ENCODE measurements at regions not wholly inside any gene's neighbourhood (a gene's known extent, or its start where the extent isn't known, plus 50 kb on each side); places are given as distances from the start of the nearest gene placed in this dataset.

DNA sequence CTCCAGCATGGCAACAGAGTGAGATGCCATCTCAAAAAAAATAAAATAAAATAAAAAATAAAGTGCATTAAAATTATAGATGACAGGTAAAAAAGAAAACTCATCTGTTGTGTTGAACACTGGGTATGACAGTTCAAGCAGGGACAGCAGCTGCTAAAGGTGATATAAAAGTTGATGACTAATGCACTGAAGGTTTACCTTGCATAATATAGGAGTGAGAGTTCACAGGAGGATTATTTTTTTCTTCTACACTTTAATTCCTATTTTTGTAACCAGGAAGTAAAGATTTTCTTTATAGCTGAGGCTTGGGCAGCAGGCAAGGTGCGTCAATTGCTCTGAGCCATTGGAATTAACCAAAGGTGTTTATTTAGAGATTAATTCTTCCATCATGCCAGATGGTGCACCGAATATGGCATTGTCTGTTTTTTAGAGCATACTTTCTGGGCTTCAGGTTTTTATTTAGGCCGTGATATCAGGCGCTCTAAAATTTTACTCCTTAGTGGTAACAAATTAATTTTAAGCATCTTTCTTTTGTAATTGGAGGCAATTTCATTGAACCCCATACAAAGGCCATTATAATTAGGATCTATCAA lies 337.0 kb upstream of the SLC10A2 start:
- TF ChIP-seq YY1 (IDR thresholded peaks at IDR 0.05; ENCODE audit: insufficient read depth, insufficient read length): no peak
- TF ChIP-seq ZNF274 (IDR thresholded peaks at IDR 0.05; ENCODE audit: low read depth, low read length): no peak
- TF ChIP-seq SUZ12 (IDR thresholded peaks at IDR 0.05; ENCODE audit: extremely low read depth, insufficient read depth, insufficient read length): no peak
